IMR-90 (cell line): ENCODE measurements at regions not wholly inside any gene's neighbourhood (a gene's known extent, or its start where the extent isn't known, plus 50 kb on each side); places are given as distances from the start of the nearest gene placed in this dataset.

ENCODE experiments used
- BHLHE40 ChIP-seq: fragments of 150-350 bp; IDR thresholded peaks from 2 replicates; pipeline ENCODE4 v1.6.1; 2016; ENCODE audit warnings: mild to moderate bottlenecking, low read depth, low read length
- CEBPB ChIP-seq: IDR thresholded peaks from 2 replicates; pipeline ENCODE4 v1.6.1; 2012; ENCODE audit warnings: low read depth, low read length, improper control_type of control experiment
- CTCF ChIP-seq: conservative IDR thresholded peaks from 2 replicates; pipeline ENCODE4 v1.5.1; 2012; ENCODE audit warnings: mild to moderate bottlenecking, low read depth, low read length, improper control_type of control experiment
- ELK1 ChIP-seq: fragments of 150-350 bp; IDR thresholded peaks from 2 replicates; pipeline ENCODE4 v1.6.1; 2016; ENCODE audit warnings: low read depth, mild to moderate bottlenecking, low read length, moderate library complexity, borderline replicate concordance
- MAFK ChIP-seq: IDR thresholded peaks from 2 replicates; pipeline ENCODE4 v1.6.1; 2012; ENCODE audit warnings: low read depth, low read length, improper control_type of control experiment
- MAZ ChIP-seq: IDR thresholded peaks from 2 replicates; pipeline ENCODE4 v1.6.1; 2012; ENCODE audit warnings: low read depth, mild to moderate bottlenecking, low read length, improper control_type of control experiment, moderate library complexity, borderline replicate concordance
- MXI1 ChIP-seq: IDR thresholded peaks from 2 replicates; pipeline ENCODE4 v1.6.1; 2012; ENCODE audit warnings: low read depth, mild to moderate bottlenecking, low read length, moderate library complexity, borderline replicate concordance
- NFE2L2 ChIP-seq: fragments of 150-350 bp; IDR thresholded peaks from 2 replicates; pipeline ENCODE4 v1.6.1; 2016; ENCODE audit warnings: low read depth, mild to moderate bottlenecking, low read length
- POLR2A ChIP-seq: IDR thresholded peaks from 2 replicates; pipeline ENCODE4 v1.6.1; 2012; ENCODE audit warnings: mild to moderate bottlenecking, low read depth, low read length
- RAD21 ChIP-seq: IDR thresholded peaks from 2 replicates; pipeline ENCODE4 v1.6.1; 2012; ENCODE audit warnings: low read length, improper control_type of control experiment
- RCOR1 ChIP-seq: IDR thresholded peaks from 2 replicates; pipeline ENCODE4 v1.6.1; 2012; ENCODE audit warnings: mild to moderate bottlenecking, low read length, improper control_type of control experiment; ENCODE audit not compliant: insufficient replicate concordance
- RFX5 ChIP-seq: IDR thresholded peaks from 2 replicates; pipeline ENCODE4 v1.8.0; 2012; ENCODE audit warnings: low read depth, mild to moderate bottlenecking, low read length, moderate library complexity
- SMC3 ChIP-seq: fragments of 150-350 bp; IDR thresholded peaks from 2 replicates; pipeline ENCODE4 v1.6.1; 2016; ENCODE audit warnings: low read depth, mild to moderate bottlenecking, antibody characterized with exemption, low read length, moderate library complexity
- USF2 ChIP-seq: fragments of 150-350 bp; IDR thresholded peaks from 2 replicates; pipeline ENCODE4 v1.6.1; 2017; ENCODE audit warnings: mild to moderate bottlenecking, antibody characterized with exemption, low read length, low read depth

- TF ChIP-seq CTCF, result no peak
- TF ChIP-seq ELK1, result no peak
- no peak for TF ChIP-seq RAD21
- TF ChIP-seq RFX5, result no peak
- no peak for TF ChIP-seq POLR2A
- no peak for TF ChIP-seq NFE2L2
- no peak for TF ChIP-seq MAFK
- no peak for TF ChIP-seq USF2
- TF ChIP-seq CEBPB, result no peak
- TF ChIP-seq SMC3, result no peak
- TF ChIP-seq MAZ, result no peak
- no peak for TF ChIP-seq MXI1
- no peak for TF ChIP-seq RCOR1
- no peak for TF ChIP-seq BHLHE40
Observed at GRCh38 chr4:185965426-185966384, 103.3 kb upstream of the TLR3 start.
